DMS153 treated with DMSO at 0.1 percent for 48 hours (cell line): ENCODE measurements at regions not wholly inside any gene's neighbourhood (a gene's known extent, or its start where the extent isn't known, plus 50 kb on each side); places are given as distances from the start of the nearest gene placed in this dataset.

Experiments used
- DNase-seq: peaks from one replicate; lab custom pipeline; 2025; ENCODE audit not compliant: unreplicated experiment; lab: John Stamatoyannopoulos, UW

DNA sequence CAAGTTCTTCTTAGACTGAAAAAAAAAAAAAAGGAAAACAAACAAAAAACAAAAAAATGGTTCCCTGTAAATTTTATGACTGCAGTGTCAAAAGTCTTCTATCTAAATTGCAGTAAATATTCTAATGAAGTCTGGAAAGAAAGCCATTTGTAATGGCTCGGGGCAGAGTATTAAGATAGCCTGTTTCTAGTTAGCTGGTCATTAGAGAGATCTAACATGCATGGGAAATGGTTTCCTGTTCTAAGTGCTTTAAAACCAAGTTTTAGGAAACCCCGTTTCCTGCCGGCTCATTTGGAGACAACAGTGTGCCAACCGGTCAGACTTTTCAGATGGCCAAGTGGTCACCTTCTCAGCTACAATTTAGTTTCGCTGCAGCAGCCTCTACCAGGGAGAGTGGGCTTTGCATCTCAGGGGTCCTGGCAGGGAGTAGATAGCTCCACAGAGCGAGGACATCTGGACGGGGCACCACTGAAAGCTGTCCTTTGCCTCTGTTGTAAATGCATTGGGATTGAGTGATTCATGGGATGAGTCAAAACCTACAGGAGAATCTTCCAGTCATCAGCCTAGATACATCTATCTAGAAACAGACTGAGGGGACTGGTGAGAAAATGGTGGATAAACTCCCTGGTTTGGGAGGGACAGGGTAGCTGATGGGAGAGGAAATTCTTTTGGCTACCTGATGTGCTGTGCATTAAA is 473.2 kb upstream of the SALL1 start:
- no peak for DNase-seq

DNA sequence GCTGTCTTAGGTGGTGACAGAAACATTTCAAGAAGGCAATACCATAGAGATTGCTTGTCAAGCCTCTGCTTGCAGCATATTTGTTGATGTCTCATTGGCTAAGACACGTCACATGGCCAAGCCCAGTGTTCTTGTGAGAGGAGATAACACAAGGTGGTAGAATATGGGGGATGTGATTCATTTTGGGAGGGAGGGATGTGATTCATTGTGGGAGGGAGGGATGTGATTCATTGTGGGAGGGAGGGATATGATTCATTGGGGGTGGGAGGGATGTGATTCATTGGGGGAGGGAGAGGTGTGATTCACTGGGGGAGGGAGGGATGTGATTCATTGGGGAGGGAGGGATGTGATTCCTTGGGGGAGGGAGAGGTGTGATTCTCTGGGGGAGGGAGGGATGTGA is 470.5 kb upstream of the SALL1 start:
- DNase-seq = no peak

DNA sequence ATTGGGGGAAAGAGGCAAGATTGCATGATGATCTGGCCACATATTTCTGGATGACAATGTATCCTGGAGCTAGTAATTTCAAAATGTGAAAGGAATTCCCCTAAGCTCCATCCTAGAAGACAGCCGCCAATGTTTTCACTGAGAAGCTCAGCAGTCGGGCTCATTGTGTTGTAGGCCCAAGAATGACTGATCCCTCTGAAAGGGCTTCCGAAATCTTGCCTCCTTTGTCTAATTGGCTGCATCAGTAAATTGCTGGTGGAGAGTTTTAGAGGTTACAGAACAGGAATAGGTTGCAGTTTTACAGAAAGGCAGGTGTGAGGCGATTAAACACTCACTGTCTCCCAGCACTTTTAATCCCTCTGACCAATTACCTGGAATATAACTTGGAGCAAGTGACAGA is 464.1 kb upstream of the SALL1 start:
- DNase-seq = no peak

DNA sequence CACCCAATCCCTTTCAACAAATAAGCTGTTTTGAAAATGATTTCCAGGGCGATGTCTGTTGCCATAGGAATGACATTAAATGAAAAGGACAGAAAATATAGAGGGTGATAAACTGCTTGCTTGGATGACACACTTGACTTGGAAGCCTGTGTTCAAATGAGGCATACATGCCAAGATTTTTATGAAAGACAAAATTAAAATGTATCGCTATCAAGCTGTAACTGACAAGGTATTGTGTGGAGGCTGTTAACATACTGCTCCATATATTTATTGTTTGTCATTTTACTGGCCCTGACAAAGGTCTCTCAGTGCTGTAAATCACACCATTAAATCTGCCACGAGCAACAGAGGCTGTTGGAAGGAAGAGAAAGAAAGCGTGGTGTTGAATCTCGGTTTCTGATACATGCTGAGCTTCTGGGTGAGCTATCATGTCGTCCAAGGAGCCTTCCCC is 456.2 kb upstream of the SALL1 start:
- DNase-seq = peak; percentile 36

DNA sequence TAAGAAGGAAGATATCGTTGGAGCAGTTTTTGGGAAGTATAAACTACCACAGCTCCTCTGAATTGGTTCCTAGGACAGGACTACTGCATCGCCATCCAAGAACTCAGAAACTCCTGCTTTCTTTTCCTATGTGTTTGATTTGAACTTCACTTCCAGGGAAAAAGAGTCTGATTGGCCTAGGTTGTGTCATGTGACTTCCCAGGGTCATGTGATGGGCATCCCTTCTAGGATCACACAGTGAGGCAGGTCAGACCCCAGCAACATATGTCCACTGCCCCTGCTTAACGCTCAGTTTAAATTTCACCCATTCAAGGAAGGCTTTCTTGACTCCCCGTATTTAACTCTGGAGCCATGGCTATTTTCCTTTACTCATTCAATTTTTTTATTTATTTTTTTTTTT is 445.2 kb upstream of the SALL1 start:
- DNase-seq = no peak

DNA sequence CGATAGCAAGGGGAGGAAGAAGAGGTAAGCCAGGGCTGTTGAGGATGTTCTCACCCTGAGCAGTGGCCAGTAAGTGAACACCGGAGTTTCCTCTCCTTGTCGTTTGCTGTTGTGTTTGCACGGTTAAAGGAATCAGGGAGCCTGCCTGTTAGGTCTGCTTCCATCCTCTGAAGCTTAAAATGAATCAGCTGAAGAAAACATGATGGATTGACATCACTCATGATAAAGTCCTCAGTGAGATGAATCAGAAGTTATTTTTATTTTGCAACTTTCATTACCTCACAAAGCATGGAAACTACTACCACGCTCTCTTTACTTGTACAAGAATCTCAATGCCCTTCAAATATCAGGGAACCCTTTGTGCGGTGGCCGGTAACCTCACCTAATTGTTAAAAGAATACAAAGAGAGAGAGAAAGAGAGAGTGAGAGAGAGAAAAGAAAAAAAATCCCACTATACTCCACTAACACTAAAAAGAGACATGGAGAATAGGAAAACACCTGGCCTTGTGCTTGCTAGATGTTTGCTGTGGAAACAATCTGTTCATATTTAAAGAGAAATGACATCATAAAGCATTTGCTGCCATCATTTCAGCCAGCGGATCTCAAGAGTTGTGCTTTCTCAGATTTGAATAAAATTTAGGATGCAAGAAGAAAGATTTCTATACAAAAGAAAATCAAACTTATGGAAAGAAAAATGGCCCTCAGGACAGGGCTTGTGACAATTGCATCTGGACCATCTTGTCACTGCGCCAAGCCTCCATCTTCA is 441.6 kb upstream of the SALL1 start:
- DNase-seq = peak; percentile 14

DNA sequence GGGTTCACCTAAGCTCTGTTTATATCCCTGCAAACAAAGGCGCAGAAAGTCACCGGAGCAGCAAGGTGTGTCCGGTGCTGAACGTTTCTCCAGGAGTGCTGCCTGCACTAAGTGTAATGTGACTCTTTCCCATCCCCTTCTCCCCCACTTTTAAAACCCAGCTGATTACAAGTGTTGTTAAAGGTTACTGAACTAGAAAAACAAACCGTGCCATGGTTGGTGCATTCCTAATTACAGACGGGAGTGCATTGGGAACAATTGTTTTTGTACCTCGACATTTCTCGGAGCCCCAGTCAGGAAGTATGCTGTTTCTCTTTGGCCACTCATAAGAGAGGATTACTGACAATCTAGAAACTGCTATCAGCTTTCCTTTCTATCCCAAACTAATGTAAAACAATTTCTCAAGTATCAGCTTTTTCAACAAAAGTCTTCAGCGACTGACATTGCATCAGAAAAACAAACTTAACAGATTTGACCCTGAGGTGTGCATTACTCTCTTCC is 441.0 kb upstream of the SALL1 start:
- peak; percentile 2 for DNase-seq

DNA sequence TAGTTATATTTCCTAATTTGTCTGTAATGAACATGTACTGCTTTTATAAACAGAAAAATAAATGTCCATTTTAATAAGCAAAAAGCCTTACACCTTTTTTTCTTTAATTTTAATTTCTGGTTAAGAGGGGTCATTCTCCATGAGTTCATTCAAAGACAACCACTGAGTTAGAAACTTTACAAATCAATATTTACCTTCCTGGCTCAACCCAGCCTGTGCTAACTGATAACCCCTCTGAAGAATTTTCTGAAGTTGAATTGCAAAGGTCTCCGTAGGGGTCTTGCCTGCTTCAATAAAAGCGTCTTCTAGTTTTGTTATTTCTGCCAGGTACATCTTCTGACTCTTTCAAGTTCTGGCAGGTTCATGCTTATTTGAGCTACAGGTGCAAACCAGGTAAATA is 440.4 kb upstream of the SALL1 start:
- DNase-seq = no peak

DNA sequence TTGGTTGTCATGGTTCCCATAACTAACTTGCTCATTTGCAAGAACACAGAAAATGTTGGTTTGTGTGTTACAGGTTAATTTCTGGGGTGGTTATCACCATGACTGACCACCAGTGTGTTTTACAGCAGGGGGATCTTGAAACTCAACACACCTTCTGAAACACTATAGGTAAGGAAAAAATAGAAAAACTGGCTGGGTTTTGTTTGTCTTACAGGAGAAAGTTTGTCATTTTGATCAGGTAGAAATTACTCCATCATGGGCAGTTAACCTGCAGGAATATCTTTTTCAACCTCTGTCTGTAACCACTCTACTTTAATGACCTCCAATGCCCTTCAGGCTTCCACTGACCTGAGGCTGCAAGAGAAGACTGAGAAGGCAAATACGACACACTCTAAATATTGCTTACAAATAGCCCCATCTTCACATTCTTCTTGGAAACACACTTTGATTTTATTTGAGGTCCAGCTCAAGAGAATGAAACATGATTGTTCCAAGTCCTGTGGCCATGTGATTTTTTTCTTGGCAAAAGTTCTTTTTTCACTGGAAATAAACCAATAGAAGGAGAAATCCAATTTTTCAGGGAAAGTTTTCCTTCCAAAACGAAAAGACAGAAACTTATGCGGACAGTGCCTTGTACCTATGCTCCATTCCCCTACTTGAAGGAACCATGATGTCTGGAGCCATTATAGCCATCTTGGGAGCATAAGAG is 428.7 kb upstream of the SALL1 start:
- no peak for DNase-seq

DNA sequence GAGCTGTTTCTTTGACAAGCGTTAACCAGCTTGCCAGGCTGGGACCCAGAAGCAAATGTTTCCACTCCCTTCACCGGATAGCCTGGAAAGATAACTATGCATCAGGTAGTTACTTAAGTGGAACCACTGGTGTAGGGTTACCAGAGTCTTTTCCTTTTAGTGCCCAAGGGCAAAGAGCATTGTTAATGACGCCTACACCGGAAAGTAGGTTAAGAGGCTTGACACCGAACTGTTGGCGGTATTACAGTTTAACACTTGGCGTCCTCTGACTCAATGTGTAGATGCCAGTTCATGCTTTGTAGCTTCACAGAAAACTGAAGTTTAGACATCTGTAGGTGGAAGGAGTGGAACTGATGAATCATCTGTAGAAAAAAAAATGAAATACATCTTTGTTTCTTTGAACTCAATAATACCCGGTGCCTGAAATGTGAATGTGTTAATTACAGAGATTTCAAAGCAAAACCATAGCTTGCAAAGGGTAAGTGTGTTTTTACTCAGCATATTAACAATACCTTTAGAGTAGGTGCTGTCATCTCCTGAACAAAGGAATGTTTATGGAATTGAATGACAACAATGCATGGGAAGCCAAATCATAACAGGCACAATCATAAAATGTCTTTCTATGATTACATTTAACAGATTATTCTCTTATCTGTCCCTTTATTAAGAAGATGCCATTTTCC is 426.7 kb upstream of the SALL1 start:
- peak; percentile 7 for DNase-seq

DNA sequence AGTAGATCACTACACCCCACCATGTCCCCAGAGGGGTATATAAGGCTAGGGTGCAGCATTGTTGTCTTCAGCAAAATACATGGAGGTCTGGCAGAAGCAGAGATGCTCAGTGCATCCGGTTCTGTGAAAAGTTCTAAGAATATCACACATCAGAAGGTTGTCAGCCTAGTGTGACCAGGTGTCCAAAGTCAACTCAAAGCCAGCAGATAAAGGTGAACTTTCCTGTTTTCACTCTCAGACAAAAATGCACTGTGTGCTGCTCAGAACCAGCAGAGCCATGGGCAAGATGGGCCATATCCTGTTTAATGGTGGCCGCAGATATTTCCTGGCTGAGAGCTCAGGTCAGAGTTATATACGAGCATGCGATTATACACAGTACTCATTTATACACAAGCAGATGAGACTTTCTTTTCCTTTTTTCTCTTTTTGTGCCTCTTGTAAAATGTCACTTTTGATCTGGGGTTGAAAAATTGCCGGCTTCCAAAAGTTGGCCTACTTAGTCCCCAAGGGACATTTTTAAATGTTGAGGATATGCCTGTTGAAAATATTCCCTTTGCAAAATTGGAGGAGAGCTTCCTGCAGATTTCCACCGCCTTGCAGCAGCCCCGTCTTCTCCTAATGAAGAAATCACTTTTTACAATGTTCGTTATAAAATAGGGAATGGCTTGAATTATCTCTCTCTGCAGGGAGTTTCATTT is 425.6 kb upstream of the SALL1 start:
- DNase-seq = no peak

DNA sequence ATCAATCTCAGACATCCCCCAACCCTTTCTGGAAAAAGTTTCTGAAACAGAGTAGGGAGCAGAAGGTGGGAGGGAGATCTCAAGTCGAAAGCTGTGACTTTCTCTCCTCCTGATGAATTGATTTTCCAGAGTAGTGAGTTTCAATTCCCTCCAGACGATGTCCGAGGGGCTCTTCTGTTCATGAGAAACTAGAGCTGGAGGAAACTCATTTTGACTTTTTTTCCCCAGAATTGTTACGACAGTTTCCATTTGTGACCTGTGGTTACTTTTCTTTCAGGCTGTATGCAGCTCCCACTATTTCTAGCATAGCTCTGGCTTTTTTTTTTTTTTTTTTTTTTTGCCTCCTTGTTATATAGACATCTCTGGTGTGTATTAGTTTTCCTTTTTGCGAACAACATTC is 422.1 kb upstream of the SALL1 start:
- DNase-seq = no peak

DNA sequence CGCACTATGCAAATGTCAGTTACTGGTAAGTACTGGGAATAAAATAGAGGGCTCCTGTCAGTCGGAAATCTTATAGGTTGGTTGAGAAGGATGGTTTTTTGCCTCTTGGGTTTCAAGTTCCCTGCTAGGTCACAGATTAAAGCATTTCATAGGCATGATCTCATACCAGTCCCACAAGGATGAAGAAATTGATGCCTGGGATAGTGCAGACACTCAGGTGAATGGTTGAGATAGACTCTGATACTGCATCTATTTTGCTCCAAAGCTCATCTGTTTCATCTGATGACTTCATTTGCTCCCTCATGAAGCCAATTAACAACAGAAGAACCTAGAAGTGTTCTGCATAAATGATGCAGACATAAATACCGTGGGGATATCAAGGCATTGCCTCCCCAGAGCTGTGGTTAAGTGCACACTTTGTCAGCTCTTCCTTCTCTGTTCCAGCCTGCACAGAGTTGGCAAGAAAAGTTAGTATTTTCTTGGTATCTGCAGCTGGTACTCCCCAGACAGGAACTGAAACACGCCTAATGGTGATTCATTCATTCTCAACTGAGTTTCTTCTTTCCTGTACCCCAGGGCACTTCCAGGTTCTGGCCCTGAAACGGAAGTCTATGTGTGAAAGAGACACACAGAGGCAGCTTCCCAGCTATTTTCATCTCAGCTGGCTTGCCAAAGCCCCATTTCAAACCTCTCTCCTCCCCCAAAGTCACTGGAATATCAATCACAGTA is 418.3 kb upstream of the SALL1 start:
- DNase-seq = no peak

DNA sequence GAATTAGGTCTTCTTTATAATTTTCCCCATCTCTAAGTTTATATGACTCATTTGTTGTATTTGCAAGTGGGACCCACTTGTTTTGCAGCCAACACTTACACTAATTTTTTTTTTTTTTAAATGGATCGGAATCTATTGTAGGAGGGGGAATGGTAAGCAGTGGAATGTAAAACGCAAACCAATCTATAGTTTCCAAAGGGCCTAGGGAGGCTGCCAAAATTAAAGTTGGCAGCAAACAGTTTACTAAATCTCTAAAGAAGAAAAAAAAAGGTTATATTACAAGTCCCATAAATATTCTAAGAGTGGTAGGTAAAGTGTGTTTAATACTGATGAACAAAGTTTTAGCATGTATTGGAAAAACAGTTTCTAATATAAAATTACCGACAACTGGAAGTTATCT is 416.8 kb upstream of the SALL1 start:
- no peak for DNase-seq

DNA sequence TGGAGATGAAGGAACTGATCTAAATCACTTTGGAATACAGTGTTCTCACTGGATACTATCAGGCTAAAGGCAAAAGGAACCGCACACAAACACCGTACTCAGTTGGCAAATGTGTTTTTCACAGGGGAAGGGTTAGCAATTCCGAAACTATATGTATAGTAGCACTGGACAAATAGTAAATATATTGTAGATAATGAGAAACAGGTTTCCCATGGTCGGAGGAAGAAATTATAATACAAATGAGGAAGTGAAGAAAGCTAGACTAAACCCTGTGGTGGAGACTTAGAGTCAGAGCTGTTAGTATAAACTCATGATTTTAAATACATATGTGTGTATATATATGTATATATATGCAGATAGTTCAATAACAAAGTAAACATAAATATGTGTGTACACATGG is 414.1 kb upstream of the SALL1 start:
- DNase-seq = no peak

DNA sequence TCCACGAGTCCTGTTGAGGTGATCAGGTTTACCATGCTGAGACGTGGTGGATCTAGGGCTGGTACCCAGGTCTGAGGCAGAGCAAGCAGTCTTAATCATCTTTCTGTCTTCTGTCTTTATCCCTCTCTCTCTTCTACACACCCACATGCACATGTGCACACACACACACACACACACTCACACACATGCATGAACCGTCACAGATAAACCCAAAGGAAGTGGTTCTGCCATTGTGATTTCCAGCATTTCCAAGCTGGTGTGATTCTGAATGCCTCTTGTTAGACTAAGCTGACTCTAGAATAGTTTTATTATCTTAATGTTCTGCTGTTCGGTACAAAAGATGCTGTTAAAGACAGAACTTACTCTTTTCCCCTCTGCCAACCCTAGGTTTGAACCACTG is 411.8 kb upstream of the SALL1 start:
- DNase-seq = no peak

DNA sequence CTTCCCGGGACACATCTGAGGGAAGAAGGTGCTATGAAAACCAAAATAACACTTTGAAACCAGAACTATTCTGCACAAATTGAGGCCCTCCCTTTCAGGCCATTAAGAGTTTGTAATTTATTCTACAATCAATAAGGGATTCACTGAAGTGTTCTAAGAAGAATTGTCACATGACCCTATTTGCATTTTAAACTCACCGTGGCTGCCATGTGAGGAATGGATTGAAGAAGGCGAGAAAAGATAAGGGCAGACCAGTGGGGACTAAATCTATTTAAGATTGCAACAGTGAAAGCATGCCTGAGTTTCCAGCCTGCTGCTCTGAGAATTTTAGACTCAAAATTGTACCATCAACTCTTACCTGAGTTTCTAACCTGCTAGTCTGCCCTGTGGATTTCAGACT is 408.8 kb upstream of the SALL1 start:
- no peak for DNase-seq

DNA sequence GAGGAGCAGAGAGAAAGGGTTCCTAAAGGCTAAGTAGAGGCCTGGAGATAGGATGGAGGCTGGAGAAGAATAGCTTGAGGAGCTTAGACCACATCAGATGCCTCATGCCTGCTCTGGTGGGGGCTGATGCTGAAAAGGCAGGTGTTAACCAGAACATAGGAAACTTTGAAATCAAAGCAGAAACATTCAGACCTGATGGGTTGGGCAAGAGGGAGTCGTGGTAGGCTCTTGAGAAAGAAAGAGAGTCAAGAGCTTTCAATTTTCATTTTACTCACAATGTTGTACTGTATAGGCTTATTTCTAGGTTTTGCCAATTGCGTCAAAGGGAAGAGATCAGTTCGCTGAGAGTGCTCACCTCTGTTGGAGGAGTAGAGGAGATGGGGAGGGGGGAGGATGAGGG is 406.6 kb upstream of the SALL1 start:
- no peak for DNase-seq

DNA sequence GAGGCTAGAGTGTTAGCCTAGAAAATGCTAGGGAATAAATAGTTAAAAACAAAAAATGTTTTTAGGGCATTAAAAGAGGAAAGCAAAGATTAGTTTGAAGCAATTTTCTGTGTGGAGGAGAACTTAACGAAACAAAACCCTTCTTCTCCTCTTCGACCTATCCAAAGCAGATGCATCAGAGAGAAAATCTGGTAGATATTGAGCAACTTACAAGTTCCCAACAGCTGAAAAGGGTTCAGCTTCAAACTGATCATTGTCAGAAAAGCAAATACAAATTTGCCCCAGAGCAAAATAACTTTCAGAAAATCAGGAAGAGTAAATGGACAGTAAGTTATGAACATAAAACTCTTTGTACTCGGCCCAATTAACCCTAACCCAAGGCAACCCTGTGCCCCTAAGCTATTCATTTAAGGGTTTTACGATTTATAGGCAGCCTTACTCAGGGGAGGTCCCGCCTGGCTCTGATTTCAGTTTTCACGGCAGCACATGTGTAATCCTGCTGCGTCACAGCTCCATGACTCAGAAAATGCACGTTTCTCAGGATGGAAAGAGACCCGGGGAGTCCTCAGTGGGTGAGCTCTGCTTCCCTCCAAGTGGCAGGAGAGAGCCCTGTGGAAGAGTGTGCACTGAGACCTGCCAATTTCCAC is 405.7 kb upstream of the SALL1 start:
- no peak for DNase-seq

DNA sequence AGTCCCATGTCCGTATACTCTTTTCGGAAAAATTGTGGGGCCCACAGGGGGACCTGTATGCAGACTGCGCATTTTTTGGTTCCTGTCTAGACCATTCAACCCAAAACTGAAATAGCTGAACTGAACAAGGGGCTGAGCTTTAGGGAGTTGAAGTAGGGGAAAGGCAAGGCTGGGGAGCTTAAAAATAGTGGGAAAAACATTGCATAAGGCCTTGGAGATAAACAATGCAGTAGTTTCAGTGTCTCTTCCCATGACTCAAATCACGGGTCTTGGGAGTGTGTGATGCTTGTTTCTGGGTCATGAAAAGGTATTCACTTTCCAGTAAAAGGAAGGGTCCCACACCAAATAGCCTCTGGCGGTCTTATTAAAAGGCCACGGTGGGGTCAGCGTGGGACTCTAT is 402.8 kb upstream of the SALL1 start:
- no peak for DNase-seq
